Endodermal cell (in vitro differentiated cells): ENCODE measurements at regions not wholly inside any gene's neighbourhood (a gene's known extent, or its start where the extent isn't known, plus 50 kb on each side); places are given as distances from the start of the nearest gene placed in this dataset.

Experiments
- DNase-seq: peaks from one replicate; pipeline ENCODE4 v3.0.0-alpha.2; 2017
- H3K27ac ChIP-seq: 2 replicates; pipeline ENCODE4 v1.5.1; 2013; ENCODE audit warnings: mild to moderate bottlenecking, low read depth, low read length, moderate library complexity
- H3K27me3 ChIP-seq: 2 replicates; pipeline ENCODE4 v1.6.1; 2013; ENCODE audit warnings: mild to moderate bottlenecking, low read length, moderate library complexity; ENCODE audit not compliant: insufficient read depth, control insufficient read depth, poor library complexity, severe bottlenecking
- H3K36me3 ChIP-seq: 2 replicates; pipeline ENCODE4 v1.7.0; 2013; ENCODE audit warnings: mild to moderate bottlenecking, low read length, moderate library complexity; ENCODE audit not compliant: control insufficient read depth, insufficient read depth
- H3K4me1 ChIP-seq: one replicate; pipeline ENCODE4 v1.7.0; 2013; ENCODE audit warnings: low read length; ENCODE audit not compliant: control insufficient read depth, insufficient read depth
- H3K4me3 ChIP-seq: 2 replicates; pipeline ENCODE4 v1.5.1; 2013; ENCODE audit warnings: mild to moderate bottlenecking, low read length, moderate library complexity
- H3K9ac ChIP-seq: 2 replicates; pipeline ENCODE4 v1.6.1; 2013; ENCODE audit warnings: mild to moderate bottlenecking, low read length, moderate library complexity; ENCODE audit not compliant: poor library complexity, severe bottlenecking; ENCODE audit errors: extremely low read depth
- H3K9me3 ChIP-seq: 2 replicates; pipeline ENCODE4 v1.6.1; 2013; ENCODE audit warnings: mild to moderate bottlenecking, low read length, moderate library complexity; ENCODE audit not compliant: control insufficient read depth
- H3K27ac Mint-ChIP-seq: 2 replicates; pipeline ENCODE4 v1.8.0; 2020; ENCODE audit warnings: mixed read lengths
- H3K27me3 Mint-ChIP-seq: 2 replicates; pipeline ENCODE4 v1.8.0; 2021; ENCODE audit warnings: mild to moderate bottlenecking, mixed read lengths; ENCODE audit not compliant: insufficient read depth
- H3K36me3 Mint-ChIP-seq: 2 replicates; pipeline ENCODE4 v1.8.0; 2020; ENCODE audit warnings: low read depth, mixed read lengths
- H3K4me1 Mint-ChIP-seq: 2 replicates; pipeline ENCODE4 v1.8.0; 2020; ENCODE audit warnings: mixed read lengths
- H3K4me3 Mint-ChIP-seq: 2 replicates; pipeline ENCODE4 v1.8.0; 2020; ENCODE audit warnings: mild to moderate bottlenecking, moderate library complexity, mixed read lengths
- H3K9me3 Mint-ChIP-seq: 2 replicates; pipeline ENCODE4 v1.8.0; 2020; ENCODE audit warnings: mild to moderate bottlenecking, mixed read lengths
- CTCF ChIP-seq: fragments of 200-600 bp; sonication (generic); conservative IDR thresholded peaks from 2 replicates; pipeline ENCODE4 v1.5.0; 2021; ENCODE audit warnings: antibody characterized with exemption, mild to moderate bottlenecking
- WGBS, 2 experiments: methylation state at CpG; one replicate each; pipeline versions ENCODE4 v1.1.5 to v1.1.7; 2013; ENCODE audit warnings: missing lambda C conversion rate in 2 of 2, mixed read lengths in 1 of 2; ENCODE audit not compliant: insufficient coverage in 1 of 2, insufficient read length in 1 of 2; 5-methylcytosine and 5-hydroxymethylcytosine counted together

DNA sequence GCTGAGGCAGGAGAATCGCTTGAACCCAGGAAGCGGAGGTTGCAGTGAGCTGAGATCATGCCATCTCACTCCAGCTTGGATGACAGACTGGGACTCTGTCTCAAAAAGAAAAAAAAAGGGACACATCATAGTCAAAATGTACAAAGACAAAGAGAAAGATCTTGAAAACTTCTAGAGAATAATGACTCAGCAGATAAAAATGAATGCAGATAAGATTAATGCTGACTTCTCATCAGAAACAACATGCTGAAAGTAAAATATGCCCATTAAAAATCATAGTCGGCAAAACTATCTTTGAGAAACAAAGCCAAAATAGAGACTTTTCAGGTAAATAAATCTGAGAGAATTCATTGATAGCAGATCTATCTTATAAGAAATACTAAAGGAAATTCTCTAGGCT lies 271.1 kb upstream of the GPR149 start:
- no peak for DNase-seq
- H3K27ac Mint-ChIP-seq: no peak overlapping the region
- Histone ChIP-seq H3K36me3 (no peaks in the 10 kb centered on the region), H3K4me3 (no peak overlapping the region), H3K9me3 (no peaks in the 10 kb centered on the region), H3K4me1 (no peaks in the 10 kb centered on the region), H3K9ac (no peak overlapping the region), H3K27me3 (no peaks in the 10 kb centered on the region), H3K27ac (no peak overlapping the region)
- no peak for TF ChIP-seq CTCF
- H3K4me3 Mint-ChIP-seq: no peak overlapping the region
- H3K27me3 Mint-ChIP-seq: no peaks in the 10 kb centered on the region
- H3K9me3 Mint-ChIP-seq: no peaks in the 10 kb centered on the region
- H3K4me1 Mint-ChIP-seq: no peaks in the 10 kb centered on the region
- no peaks in the 10 kb centered on the region for H3K36me3 Mint-ChIP-seq
- 96% methylated on average over 3 of the region's 3 CpGs; no CpG with 5 or more reads in 1 of the 2 experiments for WGBS, 2 experiments

- no peak overlapping the region for H3K27ac ChIP-seq
- no peaks in the 10 kb centered on the region for H3K9me3 ChIP-seq
- H3K9me3 Mint-ChIP-seq: no peaks in the 10 kb centered on the region
- no peaks in the 10 kb centered on the region for H3K4me1 ChIP-seq
- no peaks in the 10 kb centered on the region for H3K27me3 ChIP-seq
- no peaks in the 10 kb centered on the region for H3K4me1 Mint-ChIP-seq
- DNase-seq: no peak
- no peak for TF ChIP-seq CTCF
- H3K36me3 Mint-ChIP-seq: no peaks in the 10 kb centered on the region
- no peak overlapping the region for H3K9ac ChIP-seq
- H3K4me3 ChIP-seq: no peak overlapping the region
- no peak overlapping the region for H3K4me3 Mint-ChIP-seq
- H3K27me3 Mint-ChIP-seq: no peaks in the 10 kb centered on the region
- no peak overlapping the region for H3K27ac Mint-ChIP-seq
- H3K36me3 ChIP-seq: no peaks in the 10 kb centered on the region
Measured at GRCh38 chr3:154690413-154690812, 260.4 kb upstream of the GPR149 start.

GRCh38 chr3:154684440-154684839 lies 254.4 kb upstream of the GPR149 start:
- Histone ChIP-seq H3K4me1 (peaks cover 3% of the 10 kb centered on the region), H3K9ac (no peak overlapping the region), H3K27me3 (no peaks in the 10 kb centered on the region), H3K9me3 (no peaks in the 10 kb centered on the region), H3K4me3 (no peak overlapping the region), H3K27ac (peak overlapping the region; percentile 77), H3K36me3 (no peaks in the 10 kb centered on the region)
- Mint-ChIP-seq H3K4me3 (no peak overlapping the region), H3K4me1 (peaks cover 7% of the 10 kb centered on the region), H3K9me3 (no peaks in the 10 kb centered on the region), H3K27me3 (no peaks in the 10 kb centered on the region), H3K36me3 (no peaks in the 10 kb centered on the region), H3K27ac (peak overlapping the region; percentile 77)
- WGBS, 2 experiments: 69 to 92% methylated on average over 4 to 6 of the region's 6 CpGs
- no peak for TF ChIP-seq CTCF
- DNase-seq: no peak
